Ishikawa (cell line): ENCODE measurements at regions not wholly inside any gene's neighbourhood (a gene's known extent, or its start where the extent isn't known, plus 50 kb on each side); places are given as distances from the start of the nearest gene placed in this dataset.

ENCODE experiments used
- CEBPB ChIP-seq: IDR thresholded peaks from 2 replicates; pipeline ENCODE4 v1.6.1; 2012
- CREB1 ChIP-seq: IDR thresholded peaks from 2 replicates; pipeline ENCODE4 v1.6.1; 2012; ENCODE audit warnings: low read depth
- EGR1 ChIP-seq: IDR thresholded peaks from 2 replicates; pipeline ENCODE4 v1.6.1; 2012
- EP300 ChIP-seq: IDR thresholded peaks from 2 replicates; pipeline ENCODE4 v1.6.1; 2012; ENCODE audit warnings: borderline replicate concordance
- FOXM1 ChIP-seq: IDR thresholded peaks from 2 replicates; pipeline ENCODE4 v1.6.1; 2012; ENCODE audit warnings: low read depth, borderline replicate concordance
- NFIC ChIP-seq: IDR thresholded peaks from 2 replicates; pipeline ENCODE4 v1.6.1; 2012
- RAD21 ChIP-seq: IDR thresholded peaks from 2 replicates; pipeline ENCODE4 v1.6.1; 2012; ENCODE audit warnings: low read depth
- REST ChIP-seq: IDR thresholded peaks from 2 replicates; pipeline ENCODE4 v1.6.1; 2012; ENCODE audit warnings: low read depth, mild to moderate bottlenecking
- TAF1 ChIP-seq: IDR thresholded peaks from 2 replicates; pipeline ENCODE4 v1.6.1; 2012; ENCODE audit warnings: low read depth, mild to moderate bottlenecking
- TCF12 ChIP-seq: IDR thresholded peaks from 2 replicates; pipeline ENCODE4 v1.6.1; 2012; ENCODE audit warnings: low read depth
- TEAD4 ChIP-seq: IDR thresholded peaks from 2 replicates; pipeline ENCODE4 v1.6.1; 2012
- USF1 ChIP-seq: IDR thresholded peaks from 2 replicates; pipeline ENCODE4 v1.6.1; 2012
- YY1 ChIP-seq: IDR thresholded peaks from 2 replicates; pipeline ENCODE4 v1.6.1; 2012; ENCODE audit warnings: low read depth
- ZBTB7A ChIP-seq: IDR thresholded peaks from 2 replicates; pipeline ENCODE4 v1.6.1; 2012; ENCODE audit warnings: low read depth
- TF ChIP-seq, protein P1 (sequence below): IDR thresholded peaks from 2 replicates; pipeline ENCODE4 v1.6.1; 2012

DNA sequence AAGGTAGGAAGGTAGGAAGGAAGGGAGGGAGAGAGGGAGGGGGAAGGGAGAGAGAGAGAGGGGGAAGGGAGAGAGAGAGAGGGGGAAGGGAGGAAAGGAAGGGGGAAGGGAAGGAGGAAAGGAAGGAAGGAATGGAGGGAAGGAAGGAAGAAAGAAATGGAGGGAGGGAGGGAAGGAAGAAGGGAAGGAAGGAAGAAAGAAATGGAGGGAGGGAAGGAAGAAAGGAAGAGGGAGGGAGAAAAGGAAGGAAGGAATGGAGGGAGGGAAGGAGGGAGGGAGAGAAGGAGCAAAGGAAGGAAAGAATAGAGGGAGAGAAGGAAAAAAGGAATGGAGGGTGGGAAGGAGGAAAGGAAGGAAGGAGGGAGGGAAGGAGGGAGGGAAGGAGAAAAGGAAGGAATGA lies 176.4 kb upstream of the PTER start:
- TF ChIP-seq TEAD4 (no peak), EGR1 (no peak), NFIC (no peak), CEBPB (no peak)

- no peak for TF ChIP-seq CEBPB
- no peak for TF ChIP-seq CREB1
- no peak for TF ChIP-seq NFIC
- TF ChIP-seq EGR1: no peak
Measured at GRCh38 chr10:16271571-16271970, 165.2 kb upstream of the PTER start.

- TF ChIP-seq TAF1 (no peak), EGR1 (no peak), FOXM1 (no peak), EP300 (no peak), CREB1 (no peak), REST (no peak)
Measured at GRCh38 chr10:16274911-16275310, 161.9 kb upstream of the PTER start.

DNA sequence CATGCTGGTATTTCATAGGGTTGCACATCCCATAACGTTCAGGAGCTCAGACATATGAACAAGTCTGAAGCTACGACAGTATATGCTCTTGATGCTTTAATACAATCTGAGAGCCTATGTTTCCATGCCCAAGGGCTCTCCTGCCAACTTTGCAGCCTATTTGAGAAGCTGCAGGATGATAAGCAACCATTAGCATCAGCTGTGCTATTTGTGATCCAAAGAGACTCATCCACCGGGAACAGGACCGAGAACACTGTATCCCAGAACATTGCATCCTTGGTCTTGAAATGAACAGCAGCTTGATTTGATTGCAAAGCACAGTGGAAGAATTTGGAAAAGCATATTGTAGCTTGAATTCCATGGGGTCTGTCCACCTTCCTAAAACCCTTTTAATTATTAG lies 156.2 kb upstream of the PTER start:
- TF ChIP-seq NFIC (no peak), FOXM1 (no peak), TAF1 (no peak)

GRCh38 chr10:16292366-16292765 lies 144.4 kb upstream of the PTER start:
- TF ChIP-seq TCF12 (no peak), EGR1 (no peak), RAD21 (no peak), YY1 (no peak), NFIC (no peak), USF1 (no peak), CEBPB (no peak), ZBTB7A (no peak), FOXM1 (no peak), EP300 (no peak), REST (no peak), CREB1 (no peak), TAF1 (no peak), TEAD4 (no peak)
- TF ChIP-seq, protein P1, sequence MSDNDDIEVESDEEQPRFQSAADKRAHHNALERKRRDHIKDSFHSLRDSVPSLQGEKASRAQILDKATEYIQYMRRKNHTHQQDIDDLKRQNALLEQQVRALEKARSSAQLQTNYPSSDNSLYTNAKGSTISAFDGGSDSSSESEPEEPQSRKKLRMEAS: no peak

DNA sequence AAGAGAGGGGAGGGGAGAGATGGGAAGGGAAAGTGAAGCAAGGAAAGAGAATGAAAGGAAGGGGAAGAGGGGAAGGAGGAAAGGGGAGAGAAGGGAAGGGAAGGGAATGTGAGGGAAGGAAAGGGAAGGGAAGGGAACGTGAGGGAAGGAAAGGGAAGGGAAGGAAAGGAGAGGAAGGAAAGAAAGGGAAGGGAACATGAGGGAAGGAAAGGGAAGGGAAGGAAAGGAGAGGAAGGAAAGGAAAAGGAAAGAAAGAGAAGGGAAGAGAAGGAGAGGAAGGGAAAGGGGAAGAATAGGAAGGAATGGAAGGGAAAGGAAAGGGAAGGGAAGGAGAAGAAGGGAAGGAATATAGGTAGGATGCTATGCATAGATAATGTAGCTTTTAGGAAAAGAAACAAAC lies 139.7 kb upstream of the PTER start:
- no peak for TF ChIP-seq FOXM1

DNA sequence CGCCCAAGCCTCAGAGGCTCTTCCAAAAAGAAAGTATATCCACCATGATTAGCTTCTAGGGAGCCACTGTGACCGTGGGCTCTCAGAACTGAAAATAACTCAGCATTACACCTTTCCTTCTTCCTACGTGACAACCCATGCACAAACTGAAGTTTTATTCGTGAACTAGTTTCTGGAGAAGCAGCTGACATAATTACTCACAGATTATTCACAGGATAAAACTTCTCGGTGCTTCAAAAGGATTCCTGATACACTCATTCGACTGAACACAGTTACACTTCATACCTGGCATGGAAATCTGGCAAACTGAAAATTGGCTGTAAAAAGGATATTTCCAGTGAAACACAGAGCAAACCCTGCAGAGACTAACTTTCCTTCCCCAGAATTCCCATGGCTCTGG lies 139.2 kb upstream of the PTER start:
- no peak for TF ChIP-seq TCF12
- TF ChIP-seq USF1: no peak

- TF ChIP-seq RAD21 (no peak), TAF1 (no peak), NFIC (no peak), CEBPB (no peak), TCF12 (no peak), FOXM1 (no peak), REST (no peak), USF1 (no peak), YY1 (no peak), TEAD4 (no peak), EGR1 (no peak), EP300 (no peak)
- TF ChIP-seq, protein P1: no peak
Measured at GRCh38 chr10:16304311-16304710, 132.5 kb upstream of the PTER start.
